Adrenal gland (tissue), 9 donors: ENCODE measurements at regions not wholly inside any gene's neighbourhood (a gene's known extent, or its start where the extent isn't known, plus 50 kb on each side); places are given as distances from the start of the nearest gene placed in this dataset.

ENCODE experiments used
- DNase-seq, 7 donors: peaks; one replicate each; pipeline ENCODE4 v3.0.0-alpha.2; 2019 to 2020
- H3K27ac ChIP-seq, 5 donors: fragments of 200-600 bp; sonication (generic) in 4 of 5; 1 replicate in 3 of 5; 2 replicates in 2 of 5; pipeline versions ENCODE4 v1.5.1 to v1.8.0; 2016 to 2020; ENCODE audit warnings: mild to moderate bottlenecking in 1 of 5
- H3K27me3 ChIP-seq: fragments of 200-600 bp; 2 replicates; pipeline ENCODE4 v1.8.0; 2021
- H3K36me3 ChIP-seq, 2 donors: fragments of 200-600 bp; replicated peaks in 1 of 2; 1 replicate in 1 of 2; 2 replicates in 1 of 2; pipeline versions ENCODE4 v1.5.1 to v1.8.0; 2018 to 2022
- H3K4me1 ChIP-seq, 2 donors: fragments of 200-600 bp; replicated peaks in 1 of 2; 1 replicate in 1 of 2; 2 replicates in 1 of 2; pipeline versions ENCODE4 v1.5.1 to v1.8.0; 2018 to 2021
- H3K4me3 ChIP-seq, 4 donors: fragments of 200-600 bp; sonication (generic) in 3 of 4; one replicate each; pipeline ENCODE4 v1.5.1; 2016 to 2018
- H3K9me3 ChIP-seq, 3 donors: fragments of 200-600 bp; sonication (generic) in 1 of 3; replicated peaks in 1 of 3; 1 replicate in 2 of 3; 2 replicates in 1 of 3; pipeline versions ENCODE4 v1.5.1 to v1.8.0; 2016 to 2021
- POLR2A ChIP-seq, 2 donors: fragments of 450-650 bp; IDR thresholded peaks; one replicate each; pipeline ENCODE4 v1.6.1; 2017; ENCODE audit warnings: antibody characterized with exemption in 2 of 2, mild to moderate bottlenecking in 2 of 2, moderate library complexity in 1 of 2
- WGBS, 4 donors: extraction: QIAGEN DNeasy Blood & Tissue Kit in 2 of 4; methylation state at CpG; one replicate each; pipeline versions ENCODE4 v1.1.5 to v1.1.7; 2013 to 2017; 5-methylcytosine and 5-hydroxymethylcytosine counted together
- intact Hi-C, 2 donors: fragments of 100-400 bp; cut with DNase I; formaldehyde crosslinking; loops; one replicate each; pipeline versions ENCODE4 v1.14.1 to v1.15.0; 2022 to 2023
- TF ChIP-seq, protein P1 (sequence below), 6 experiments: fragments of 450-650 bp in 4 of 6; fragments of 200-600 bp in 2 of 6; sonication (generic) in 1 of 6; IDR thresholded peaks; 1 replicate in 5 of 6; 2 replicates in 1 of 6; pipeline versions ENCODE4 v1.5.1 to v1.8.0; 2016 to 2021; ENCODE audit warnings: antibody characterized with exemption in 6 of 6, mild to moderate bottlenecking in 2 of 6, moderate library complexity in 1 of 6
- donor health status: healthy with polysubstance abuse.
- donor health status: Bipolar disorder and iron deficiency.
- donor health status: DM: yes; HTN: yes; CAD: no.
- donor health status: DM: no; HTN: no; CAD: no.
- donor health status: DM: no; HTN: no; CAD: no.

DNA sequence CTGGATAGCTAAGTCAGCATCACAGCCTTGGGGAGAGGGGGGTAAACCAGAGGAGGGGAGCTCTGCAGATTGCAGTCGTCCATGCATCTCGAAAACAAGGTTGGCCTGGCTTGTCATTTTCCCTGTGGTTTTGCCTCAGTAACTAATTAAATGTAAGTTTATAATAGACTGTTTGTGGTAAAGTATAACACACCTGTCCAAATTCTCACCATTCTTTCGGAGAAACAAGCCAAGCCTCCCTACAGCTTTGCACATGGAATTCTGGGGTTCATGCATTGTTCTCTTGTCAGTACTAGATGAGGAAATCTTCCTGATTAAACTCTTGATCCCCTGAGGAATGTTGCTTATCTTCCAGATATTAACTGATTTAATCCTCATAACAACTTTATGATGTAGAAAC lies 1065.2 kb upstream of the FAM98A start:
- no peaks in the 10 kb centered on the region for H3K27me3 ChIP-seq
- H3K27ac ChIP-seq: no peak overlapping the region
- no peak for DNase-seq
- 71 to 93% (median 82%) methylated on average over 3 of the region's 3 CpGs for WGBS, 4 donors
- TF ChIP-seq, protein P1, sequence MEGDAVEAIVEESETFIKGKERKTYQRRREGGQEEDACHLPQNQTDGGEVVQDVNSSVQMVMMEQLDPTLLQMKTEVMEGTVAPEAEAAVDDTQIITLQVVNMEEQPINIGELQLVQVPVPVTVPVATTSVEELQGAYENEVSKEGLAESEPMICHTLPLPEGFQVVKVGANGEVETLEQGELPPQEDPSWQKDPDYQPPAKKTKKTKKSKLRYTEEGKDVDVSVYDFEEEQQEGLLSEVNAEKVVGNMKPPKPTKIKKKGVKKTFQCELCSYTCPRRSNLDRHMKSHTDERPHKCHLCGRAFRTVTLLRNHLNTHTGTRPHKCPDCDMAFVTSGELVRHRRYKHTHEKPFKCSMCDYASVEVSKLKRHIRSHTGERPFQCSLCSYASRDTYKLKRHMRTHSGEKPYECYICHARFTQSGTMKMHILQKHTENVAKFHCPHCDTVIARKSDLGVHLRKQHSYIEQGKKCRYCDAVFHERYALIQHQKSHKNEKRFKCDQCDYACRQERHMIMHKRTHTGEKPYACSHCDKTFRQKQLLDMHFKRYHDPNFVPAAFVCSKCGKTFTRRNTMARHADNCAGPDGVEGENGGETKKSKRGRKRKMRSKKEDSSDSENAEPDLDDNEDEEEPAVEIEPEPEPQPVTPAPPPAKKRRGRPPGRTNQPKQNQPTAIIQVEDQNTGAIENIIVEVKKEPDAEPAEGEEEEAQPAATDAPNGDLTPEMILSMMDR (IDR thresholded peaks at IDR 0.05): no peak
- no peak for TF ChIP-seq POLR2A (IDR thresholded peaks at IDR 0.05)
- H3K9me3 ChIP-seq: no peaks in the 10 kb centered on the region
- H3K4me1 ChIP-seq: no peaks in the 10 kb centered on the region
- intact Hi-C loops: no loop called here
- H3K4me3 ChIP-seq: no peak overlapping the region
- H3K36me3 ChIP-seq: no peaks in the 10 kb centered on the region

DNA sequence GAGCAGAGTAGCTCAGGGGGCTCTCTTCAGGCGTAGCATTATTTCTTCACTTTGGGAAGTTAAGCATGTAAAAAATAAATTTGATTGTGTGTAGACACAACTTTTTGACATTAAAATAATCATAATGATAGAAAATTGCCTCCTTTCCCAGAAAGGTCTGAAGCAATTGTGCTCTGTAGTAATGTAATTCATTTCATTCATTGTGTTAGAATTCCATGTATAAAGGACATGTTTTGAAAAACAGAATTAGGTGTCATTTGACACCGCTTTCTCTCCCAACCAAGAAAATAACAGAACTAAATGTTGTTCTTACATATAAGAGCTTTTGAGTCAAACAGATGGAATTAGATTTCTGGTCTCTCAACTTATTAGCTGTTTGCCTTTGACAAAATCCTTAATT lies 1064.2 kb upstream of the FAM98A start:
- intact Hi-C loops: no loop called here
- no peaks in the 10 kb centered on the region for H3K27me3 ChIP-seq
- H3K4me1 ChIP-seq: no peaks in the 10 kb centered on the region
- H3K9me3 ChIP-seq: no peaks in the 10 kb centered on the region
- WGBS, 4 donors: 78 to 87% (median 83%) methylated on average over 2 of the region's 2 CpGs
- no peak for DNase-seq
- TF ChIP-seq POLR2A (IDR thresholded peaks at IDR 0.05): no peak
- TF ChIP-seq, protein P1 (IDR thresholded peaks at IDR 0.05): no peak
- no peak overlapping the region for H3K4me3 ChIP-seq
- H3K36me3 ChIP-seq: no peaks in the 10 kb centered on the region
- H3K27ac ChIP-seq: no peak overlapping the region

DNA sequence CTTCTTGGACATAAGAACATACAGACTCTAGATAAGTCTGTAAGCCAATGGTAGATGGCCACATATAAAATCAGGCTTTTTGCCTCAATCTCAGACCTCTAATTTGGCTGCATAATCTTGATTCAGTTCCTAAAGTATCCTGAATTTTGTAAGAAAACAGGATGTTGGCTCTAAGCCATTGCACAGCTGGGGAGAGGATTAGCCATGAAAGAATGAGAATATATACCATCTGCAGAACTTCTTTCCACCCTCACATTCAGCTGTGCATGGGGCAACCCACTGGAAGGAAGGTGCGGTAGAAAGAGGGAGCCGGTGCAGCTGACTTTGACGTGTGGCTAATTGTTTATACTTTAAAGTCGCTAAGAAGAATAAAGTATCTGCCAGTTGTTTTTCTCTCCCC lies 1061.6 kb upstream of the FAM98A start:
- Histone ChIP-seq H3K9me3 (no peaks in the 10 kb centered on the region), H3K4me3 (no peak overlapping the region), H3K36me3 (no peaks in the 10 kb centered on the region), H3K4me1 (no peaks in the 10 kb centered on the region), H3K27ac (no peak overlapping the region), H3K27me3 (no peaks in the 10 kb centered on the region)
- TF ChIP-seq, protein P1 (IDR thresholded peaks at IDR 0.05): no peak
- TF ChIP-seq POLR2A (IDR thresholded peaks at IDR 0.05): no peak
- intact Hi-C loops: no loop called here
- WGBS, 4 donors: 66 to 70% (median 68%) methylated on average over 4 of the region's 4 CpGs
- DNase-seq: no peak

DNA sequence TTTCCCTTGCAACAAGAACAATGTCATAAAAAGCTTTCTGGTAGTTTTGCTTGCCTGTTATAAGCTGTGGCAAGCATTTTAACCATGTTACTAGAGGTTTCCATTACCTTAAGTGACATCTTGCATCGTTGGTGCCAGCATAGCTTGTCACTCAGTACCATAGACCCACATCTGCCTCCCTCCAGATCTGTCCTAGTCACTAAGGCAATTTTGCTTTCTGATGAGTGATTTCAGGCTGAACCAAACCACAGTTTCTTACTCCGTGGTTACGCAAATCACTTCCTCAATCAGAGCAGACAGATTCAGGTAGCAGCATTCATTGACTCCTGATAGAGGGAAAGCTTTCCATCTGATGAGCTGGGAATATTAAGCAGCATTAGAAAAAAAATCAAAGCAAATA lies 1057.5 kb upstream of the FAM98A start:
- H3K36me3 ChIP-seq: no peaks in the 10 kb centered on the region
- intact Hi-C loops: no loop called here
- DNase-seq: no peak
- 61 to 79% (median 73%) methylated on average over 3 of the region's 3 CpGs for WGBS, 4 donors
- no peaks in the 10 kb centered on the region for H3K9me3 ChIP-seq
- TF ChIP-seq, protein P1 (IDR thresholded peaks at IDR 0.05): no peak
- no peak overlapping the region for H3K27ac ChIP-seq
- no peaks in the 10 kb centered on the region for H3K27me3 ChIP-seq
- no peak overlapping the region for H3K4me3 ChIP-seq
- H3K4me1 ChIP-seq: no peaks in the 10 kb centered on the region
